Fibroblast of lung (primary cell): ENCODE measurements at regions not wholly inside any gene's neighbourhood (a gene's known extent, or its start where the extent isn't known, plus 50 kb on each side); places are given as distances from the start of the nearest gene placed in this dataset.

Experiments
- CTCF ChIP-seq, 2 donors: IDR thresholded peaks in 1 of 2; conservative IDR thresholded peaks in 1 of 2; 1 replicate in 1 of 2; 2 replicates in 1 of 2; pipeline ENCODE4 v1.5.1; 2011 to 2012; ENCODE audit warnings: low read length in 2 of 2, control low read depth in 1 of 2, inconsistent platforms in 1 of 2, low read depth in 1 of 2, mild to moderate bottlenecking in 1 of 2
- EZH2 ChIP-seq: IDR thresholded peaks from 2 replicates; pipeline ENCODE4 v1.5.1; 2012; ENCODE audit warnings: low read length, control low read depth, mild to moderate bottlenecking; ENCODE audit errors: missing control alignments

GRCh38 chr6:50635429-50635828 is 77.9 kb upstream of the TFAP2D start:
- no peak for TF ChIP-seq CTCF (conservative IDR thresholded peaks at IDR 0.05 in 1 of 2, IDR thresholded peaks at IDR 0.05 in 1 of 2; ENCODE audit: low read depth in 1 of 2, low read length in 2 of 2)
- TF ChIP-seq EZH2: no peak
